ENCODE measurements at regions not wholly inside any gene's neighbourhood (a gene's known extent, or its start where the extent isn't known, plus 50 kb on each side); places are given as distances from the start of the nearest gene placed in this dataset.

DNA sequence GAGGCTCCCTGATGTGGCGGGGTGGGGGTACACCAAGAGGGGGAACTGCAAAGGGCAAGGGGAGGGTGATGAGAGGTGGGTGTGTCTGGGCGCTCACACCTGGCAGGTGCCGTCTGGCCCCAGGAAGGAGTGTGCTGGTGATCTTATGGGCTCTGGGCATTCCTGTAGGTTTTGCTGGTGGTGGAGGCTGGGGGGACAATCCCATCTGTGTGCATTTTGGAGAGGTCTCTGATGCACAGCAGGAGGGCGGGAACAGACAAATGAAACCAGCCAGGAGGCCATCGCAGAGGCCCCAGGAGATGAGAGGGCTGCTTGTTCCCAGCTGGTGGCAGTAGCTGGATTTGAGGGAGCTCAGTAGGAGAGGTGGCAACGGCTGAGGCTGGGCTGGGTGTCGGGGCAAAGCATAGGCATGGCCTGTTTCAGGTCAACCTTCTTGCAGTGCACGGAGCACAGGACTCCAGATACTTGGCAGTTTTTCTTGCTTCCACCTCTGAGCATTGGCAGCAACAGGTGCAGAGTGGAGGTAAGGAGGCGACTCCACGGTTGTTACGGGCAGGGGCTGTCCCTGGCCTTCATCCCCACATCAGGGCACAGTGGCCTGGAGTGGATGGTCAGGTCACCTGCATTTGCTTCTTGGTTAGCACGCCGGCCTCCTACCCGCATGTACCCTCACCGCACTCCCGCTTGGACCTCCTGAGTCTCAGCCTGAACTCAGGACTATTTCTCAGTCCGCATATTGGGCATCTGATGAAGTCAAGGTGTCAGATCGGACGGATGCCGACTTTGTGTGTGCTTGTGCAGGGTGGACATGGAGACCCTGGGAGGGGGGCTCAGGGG, 194.2 kb upstream of the HDAC4 start:
- TF ChIP-seq CTCF (IDR thresholded peaks at IDR 0.05) (no peak), POLR2A (IDR thresholded peaks at IDR 0.05) (no peak), POLR2AphosphoS5 (IDR thresholded peaks at IDR 0.05) (no peak)
